Activated CD4-positive, CD25-positive, alpha-beta regulatory T cell (primary cell): ENCODE measurements at regions not wholly inside any gene's neighbourhood (a gene's known extent, or its start where the extent isn't known, plus 50 kb on each side); places are given as distances from the start of the nearest gene placed in this dataset.
"Not testable (repeated sequence)": the region's sequence is repeated elsewhere in the genome, so short reads cannot be mapped to it uniquely, and the experiment has no call there.

ENCODE experiments used
- DNase-seq, 4 experiments: peaks; one replicate each; lab custom pipeline; 2025; lab: John Stamatoyannopoulos, UW

- DNase-seq: no peak
Measured at GRCh38 chr22:22346401-22347107, 102.0 kb downstream of the VPREB1 start.

- DNase-seq: no peak
Measured at GRCh38 chr22:22348127-22348814, 103.7 kb downstream of the VPREB1 start.

DNA sequence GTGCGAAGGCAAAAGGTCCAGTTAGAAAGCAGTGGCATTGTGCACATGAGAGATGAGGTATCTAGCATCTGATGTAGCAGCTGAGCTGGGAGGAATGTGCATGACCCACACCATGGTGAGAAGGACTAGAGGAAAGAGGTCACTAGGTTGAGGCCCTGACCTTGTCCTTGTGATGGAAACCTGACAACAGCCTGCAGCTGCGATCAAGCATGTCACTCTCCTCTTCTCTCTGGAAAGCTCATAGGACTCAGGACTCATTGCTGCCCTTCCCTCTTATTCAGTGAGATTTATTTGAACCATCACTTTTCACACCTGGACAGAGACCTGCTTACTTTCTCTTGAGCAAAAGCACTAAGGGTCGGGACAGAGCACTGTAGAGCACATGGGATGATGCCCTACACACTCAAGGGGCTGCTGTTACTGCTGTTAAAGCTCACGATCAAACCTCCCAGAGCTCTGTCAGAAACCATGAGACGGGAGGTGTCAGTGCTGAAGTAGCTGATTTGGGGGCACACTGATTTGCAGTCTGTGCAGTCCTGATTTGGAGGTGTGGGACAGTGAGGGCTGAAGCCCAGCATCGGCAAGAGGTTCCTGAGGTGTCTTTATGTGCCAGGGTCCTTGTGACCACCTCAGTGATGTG is 104.3 kb downstream of the VPREB1 start:
- no peak for DNase-seq

GRCh38 chr22:22349455-22349836 is 104.9 kb downstream of the VPREB1 start:
- no peak for DNase-seq

- no peak for DNase-seq
Measured at GRCh38 chr22:22351366-22351765, 106.8 kb downstream of the VPREB1 start.

GRCh38 chr22:22352371-22352999 is 107.9 kb downstream of the VPREB1 start:
- no peak for DNase-seq

DNA sequence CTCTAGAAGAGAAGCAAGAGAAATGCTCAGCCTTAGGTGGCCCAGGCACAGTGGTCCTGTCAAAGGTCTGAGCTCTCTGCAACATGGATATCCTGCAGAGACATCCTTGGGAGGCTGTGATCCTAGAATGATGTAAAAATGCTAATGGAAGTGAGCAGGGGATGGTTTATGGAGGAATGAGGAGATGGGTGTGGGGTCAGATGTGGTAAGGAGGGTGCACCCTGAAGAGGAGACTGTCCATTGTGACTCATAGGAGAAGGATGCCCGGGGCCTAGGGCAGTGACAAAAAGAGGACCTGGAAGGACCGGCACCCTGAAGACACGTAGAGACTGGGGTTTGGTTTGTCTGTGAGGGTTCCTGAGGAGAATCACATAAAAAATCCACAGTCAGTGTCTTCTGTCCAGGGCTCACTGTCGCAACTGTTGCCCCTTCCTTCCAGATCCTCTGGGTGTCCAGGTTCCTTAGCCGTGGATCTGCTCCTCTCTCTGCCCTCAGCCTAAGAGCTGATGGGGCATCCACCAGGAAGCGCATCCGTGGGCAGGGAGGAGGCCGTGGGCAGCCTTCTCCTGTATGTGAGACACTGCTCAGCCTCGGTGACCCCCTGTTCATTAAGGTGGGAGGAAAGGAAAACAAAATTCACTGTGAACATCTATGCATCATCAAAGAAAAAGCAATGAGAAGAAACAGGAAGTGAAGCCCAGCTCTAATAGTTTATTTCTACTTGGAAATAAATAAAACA is 110.7 kb downstream of the VPREB1 start:
- DNase-seq: no peak

- peak; percentile 38 to 58 (median 46) for DNase-seq
Measured at GRCh38 chr22:22357024-22357883, 112.7 kb downstream of the VPREB1 start.

DNA sequence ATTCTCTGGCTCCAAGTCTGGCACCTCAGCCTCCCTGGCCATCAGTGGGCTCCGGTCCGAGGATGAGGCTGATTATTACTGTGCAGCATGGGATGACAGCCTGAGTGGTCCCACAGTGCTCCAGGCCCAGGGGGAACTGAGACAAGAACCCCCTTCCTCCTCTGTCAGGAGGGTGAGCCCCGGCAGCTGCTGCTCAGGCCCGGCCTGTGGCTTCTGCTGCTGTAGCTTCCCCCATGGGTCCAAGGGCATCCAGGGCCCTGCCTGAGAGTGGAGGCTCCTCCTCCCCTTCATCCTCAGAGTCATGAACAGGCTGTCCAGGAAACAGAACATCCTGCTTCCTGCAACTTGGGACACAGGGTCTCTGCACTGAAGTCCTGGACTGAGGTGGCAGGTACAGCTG is 113.6 kb downstream of the VPREB1 start:
- DNase-seq: no peak

DNA sequence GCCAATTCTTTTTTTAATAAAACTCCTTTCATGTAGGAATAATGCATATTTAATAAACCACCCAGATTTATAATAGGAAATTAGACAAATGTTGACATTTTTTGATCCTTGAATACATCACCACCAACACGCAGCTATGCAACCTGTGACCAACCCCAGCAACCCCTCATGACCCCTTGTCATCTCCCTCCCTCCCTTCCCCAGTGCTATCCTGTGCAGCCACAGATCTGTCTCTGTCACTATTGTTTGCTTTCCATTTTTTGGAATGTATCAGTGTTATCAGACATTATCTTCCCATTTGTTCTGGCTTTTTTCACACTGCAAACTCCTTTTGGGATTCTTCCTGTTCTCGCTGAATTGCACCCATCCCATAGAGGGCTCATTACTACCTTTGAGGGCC is 114.1 kb downstream of the VPREB1 start:
- no peak for DNase-seq

GRCh38 chr22:22359465-22359864 is 114.9 kb downstream of the VPREB1 start:
- DNase-seq: no peak

- DNase-seq: no peak
Measured at GRCh38 chr22:22360014-22360413, 115.4 kb downstream of the VPREB1 start.

DNA sequence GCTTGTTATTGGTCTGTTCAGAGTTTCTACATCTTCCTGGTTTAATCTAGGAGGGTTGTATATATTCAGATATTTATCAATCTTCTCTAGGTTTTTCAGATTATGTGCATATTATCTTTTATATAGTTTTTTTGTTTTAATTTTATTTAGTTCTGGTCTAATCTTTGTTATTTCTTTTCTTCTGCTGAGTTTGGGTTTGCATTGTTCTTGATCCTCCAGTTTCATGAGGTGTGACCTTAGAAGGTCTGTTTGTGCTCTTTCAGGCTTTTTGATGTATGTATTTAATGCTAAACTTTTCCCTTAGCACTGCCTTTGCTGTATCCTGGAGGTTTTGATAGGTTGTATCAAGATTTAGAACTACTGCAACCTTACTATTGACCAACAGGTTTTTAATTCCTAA is 117.7 kb downstream of the VPREB1 start:
- no peak for DNase-seq

DNA sequence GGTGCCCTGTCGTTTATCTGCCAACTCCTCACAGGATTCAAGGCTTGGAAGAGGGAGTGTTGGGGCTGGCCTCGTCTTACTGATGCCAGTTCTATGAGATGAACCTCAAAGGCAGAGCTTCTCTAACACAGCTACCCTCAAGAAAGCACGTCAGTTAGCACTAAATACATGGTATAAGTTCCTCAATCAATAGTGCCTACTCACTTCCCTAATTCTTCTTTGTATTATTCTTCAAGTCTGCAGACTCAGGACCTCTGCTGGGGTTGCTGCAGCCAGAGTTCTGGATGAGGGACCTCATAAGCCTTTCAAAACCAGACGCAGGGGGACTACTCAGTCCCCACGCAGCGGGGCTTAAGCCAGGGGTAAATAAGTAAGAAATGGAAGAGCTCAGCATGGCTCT is 118.3 kb downstream of the VPREB1 start:
- DNase-seq: no peak

DNA sequence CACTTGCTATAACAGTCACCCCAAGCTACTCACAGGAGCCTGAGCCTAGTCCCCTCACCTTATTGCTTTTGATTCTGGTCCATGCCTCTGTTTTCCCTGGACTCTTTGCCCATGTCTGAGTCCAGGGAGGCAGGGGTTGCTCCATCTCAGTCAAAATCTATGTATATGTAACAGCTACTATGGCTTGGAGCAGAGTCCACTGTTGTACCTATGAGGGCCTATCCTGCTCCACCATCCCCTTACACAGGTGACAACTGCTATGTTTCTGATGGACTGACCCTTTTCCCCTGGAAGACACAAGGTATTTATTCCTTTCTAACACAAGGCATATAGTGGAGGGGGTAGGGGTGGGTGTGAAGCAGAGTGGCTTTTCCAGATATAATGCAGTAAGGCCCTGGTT is 119.6 kb downstream of the VPREB1 start:
- DNase-seq: no peak

- DNase-seq: no peak
Measured at GRCh38 chr22:22366537-22366936, 122.0 kb downstream of the VPREB1 start.

GRCh38 chr22:22368516-22368915 is 123.9 kb downstream of the VPREB1 start:
- no peak for DNase-seq

GRCh38 chr22:22369219-22369963 is 124.8 kb downstream of the VPREB1 start:
- DNase-seq: not testable (repeated sequence)

GRCh38 chr22:22369964-22370270 is 125.3 kb downstream of the VPREB1 start:
- DNase-seq: no peak

DNA sequence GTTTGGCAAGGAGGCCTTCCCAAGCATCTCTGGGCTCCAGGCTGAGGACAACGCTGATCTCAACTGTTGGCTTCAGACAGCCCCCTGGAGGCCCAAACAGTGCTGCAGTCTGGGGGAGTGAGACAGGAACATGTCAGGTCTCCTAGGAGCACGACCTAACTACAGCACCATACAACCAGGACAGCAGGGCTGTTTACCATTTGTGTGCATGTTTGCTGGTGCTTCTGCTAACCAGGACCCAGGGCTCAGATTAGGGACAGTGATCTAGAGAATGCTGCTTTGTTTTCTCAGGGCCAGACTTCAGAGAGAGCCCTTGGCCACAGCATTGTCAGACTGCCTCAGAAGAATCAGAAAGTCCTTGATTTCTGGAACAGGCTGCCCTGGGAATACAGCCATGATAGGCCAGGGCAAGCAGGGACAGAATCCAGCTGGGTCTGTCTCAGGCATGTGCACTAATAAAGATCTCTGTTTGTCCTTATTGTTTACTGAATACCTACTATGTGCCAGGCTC is 126.5 kb downstream of the VPREB1 start:
- DNase-seq: no peak
